IMR-90 (cell line): ENCODE measurements at regions not wholly inside any gene's neighbourhood (a gene's known extent, or its start where the extent isn't known, plus 50 kb on each side); places are given as distances from the start of the nearest gene placed in this dataset.

ENCODE experiments used
- ATAC-seq: fragments of 200-7000 bp; cut with Tn5 transposase; 2 replicates; pipeline ENCODE4 v1.9.1; 2020; ENCODE audit warnings: low read depth, mild to moderate bottlenecking, moderate library complexity
- BruUV-seq: library from RNA; stranded (reverse); fragments of 400-500 nt; replicated peaks from 2 replicates; lab custom pipeline; 2021; lab: Mats Ljungman, UMichigan
- CTCF ChIA-PET: fragments of 300-600 bp; formaldehyde crosslinking; extraction: SDS; loops from one replicate; lab custom pipeline; 2021; ENCODE audit warnings: antibody characterized with exemption; lab: Yijun Ruan, JAX
- POLR2A ChIA-PET: fragments of 300-600 bp; sonication (Branson Sonifier 250); formaldehyde crosslinking; loops from one replicate; lab custom pipeline; 2022; ENCODE audit warnings: antibody characterized with exemption; ENCODE audit not compliant: unreplicated experiment; lab: Charles Lee
- DNase-seq: peaks from one replicate; pipeline ENCODE4 v3.0.0; 2013
- H2AFZ ChIP-seq: replicated peaks from 2 replicates; pipeline ENCODE3; 2013; ENCODE audit warnings: low read length, mild to moderate bottlenecking; ENCODE audit not compliant: poor library complexity
- H2AK5ac ChIP-seq: 2 replicates; pipeline ENCODE4 v1.6.1; 2013; ENCODE audit warnings: low read depth, low read length, inconsistent platforms
- H2AK9ac ChIP-seq: replicated peaks from 2 replicates; pipeline ENCODE3; 2013; ENCODE audit warnings: mild to moderate bottlenecking, low read depth, low read length, moderate library complexity; ENCODE audit not compliant: poor library complexity
- H2BK120ac ChIP-seq: 2 replicates; pipeline ENCODE4 v1.6.1; 2013; ENCODE audit warnings: low read depth, low read length, inconsistent platforms
- H2BK15ac ChIP-seq: 3 replicates; pipeline ENCODE4 v1.6.1; 2013; ENCODE audit warnings: low read depth, low read length, inconsistent platforms
- H2BK20ac ChIP-seq: 2 replicates; pipeline ENCODE4 v1.6.1; 2013; ENCODE audit warnings: low read depth, mild to moderate bottlenecking, inconsistent platforms, low read length, moderate library complexity
- H2BK5ac ChIP-seq: 2 replicates; pipeline ENCODE4 v1.6.1; 2013; ENCODE audit warnings: mild to moderate bottlenecking, low read depth, low read length, inconsistent platforms; ENCODE audit not compliant: poor library complexity, severe bottlenecking
- H3K14ac ChIP-seq: replicated peaks from 2 replicates; pipeline ENCODE4 v1.6.1; 2013; ENCODE audit warnings: low read depth, low read length, inconsistent platforms
- H3K18ac ChIP-seq: 2 replicates; pipeline ENCODE4 v1.6.1; 2013; ENCODE audit warnings: low read depth, low read length, control low read depth
- H3K23ac ChIP-seq: 2 replicates; pipeline ENCODE4 v1.6.1; 2013; ENCODE audit warnings: low read depth, low read length, inconsistent platforms
- H3K27ac ChIP-seq: 2 replicates; pipeline ENCODE4 v1.5.1; 2013; ENCODE audit warnings: mild to moderate bottlenecking, control low read depth, low read length; ENCODE audit not compliant: insufficient read depth
- H3K27me3 ChIP-seq: 2 replicates; pipeline ENCODE4 v1.6.1; 2013; ENCODE audit warnings: low read length; ENCODE audit not compliant: control insufficient read depth, insufficient read depth
- H3K36me3 ChIP-seq: 2 replicates; pipeline ENCODE4 v1.6.1; 2013; ENCODE audit warnings: low read length, mixed read lengths; ENCODE audit not compliant: control insufficient read depth, insufficient read depth
- H3K4ac ChIP-seq: 2 replicates; pipeline ENCODE4 v1.6.1; 2013; ENCODE audit warnings: low read depth, low read length, inconsistent platforms
- H3K4me1 ChIP-seq: 2 replicates; pipeline ENCODE4 v1.6.1; 2013; ENCODE audit warnings: low read length, mixed read lengths; ENCODE audit not compliant: control insufficient read depth, insufficient read depth
- H3K4me2 ChIP-seq: 2 replicates; pipeline ENCODE4 v1.6.1; 2013; ENCODE audit warnings: low read depth, mild to moderate bottlenecking, control low read depth, low read length, moderate library complexity
- H3K4me3 ChIP-seq: 2 replicates; pipeline ENCODE4 v1.5.1; 2013; ENCODE audit warnings: low read depth, mild to moderate bottlenecking, control low read depth, low read length, moderate library complexity; ENCODE audit not compliant: insufficient read depth
- H3K56ac ChIP-seq: 2 replicates; pipeline ENCODE4 v1.6.1; 2013; ENCODE audit warnings: low read length, inconsistent platforms; ENCODE audit not compliant: insufficient read depth; ENCODE audit errors: extremely low read depth
- H3K79me1 ChIP-seq, 2 experiments: 2 replicates each; pipeline ENCODE4 v1.6.1; 2013; ENCODE audit warnings: low read length in 2 of 2, inconsistent platforms in 1 of 2, low read depth in 1 of 2
- H3K9ac ChIP-seq: 2 replicates; pipeline ENCODE4 v1.6.1; 2013; ENCODE audit warnings: low read depth, low read length, control low read depth
- H3K9me1 ChIP-seq: 2 replicates; pipeline ENCODE4 v1.6.1; 2013; ENCODE audit warnings: low read length, inconsistent platforms; ENCODE audit not compliant: insufficient read depth
- H3K9me3 ChIP-seq: 2 replicates; pipeline ENCODE4 v1.6.1; 2013; ENCODE audit warnings: low read length; ENCODE audit not compliant: control insufficient read depth, insufficient read depth
- H4K20me1 ChIP-seq: 2 replicates; pipeline ENCODE4 v1.6.1; 2013; ENCODE audit warnings: low read length, inconsistent platforms; ENCODE audit not compliant: insufficient read depth
- H4K5ac ChIP-seq: 2 replicates; pipeline ENCODE4 v1.6.1; 2013; ENCODE audit warnings: mild to moderate bottlenecking, low read depth, low read length, control low read depth
- H4K8ac ChIP-seq, 2 experiments: 2 replicates each; pipeline ENCODE4 v1.6.1; 2013; ENCODE audit warnings: low read depth in 2 of 2, low read length in 2 of 2, control low read depth in 1 of 2, inconsistent platforms in 1 of 2
- H4K91ac ChIP-seq: 2 replicates; pipeline ENCODE4 v1.6.1; 2013; ENCODE audit warnings: low read depth, low read length, inconsistent platforms; ENCODE audit not compliant: insufficient read depth
- BHLHE40 ChIP-seq: fragments of 150-350 bp; IDR thresholded peaks from 2 replicates; pipeline ENCODE4 v1.6.1; 2016; ENCODE audit warnings: mild to moderate bottlenecking, low read depth, low read length
- CEBPB ChIP-seq: IDR thresholded peaks from 2 replicates; pipeline ENCODE4 v1.6.1; 2012; ENCODE audit warnings: low read depth, low read length, improper control_type of control experiment
- CHD1 ChIP-seq: IDR thresholded peaks from 2 replicates; pipeline ENCODE4 v1.6.1; 2012; ENCODE audit warnings: low read depth, low read length, improper control_type of control experiment
- CTCF ChIP-seq: conservative IDR thresholded peaks from 2 replicates; pipeline ENCODE4 v1.5.1; 2012; ENCODE audit warnings: mild to moderate bottlenecking, low read depth, low read length, improper control_type of control experiment
- ELK1 ChIP-seq: fragments of 150-350 bp; IDR thresholded peaks from 2 replicates; pipeline ENCODE4 v1.6.1; 2016; ENCODE audit warnings: low read depth, mild to moderate bottlenecking, low read length, moderate library complexity, borderline replicate concordance
- FOS ChIP-seq: fragments of 150-350 bp; IDR thresholded peaks from 2 replicates; pipeline ENCODE4 v1.6.1; 2016; ENCODE audit warnings: low read depth, low read length
- MAFK ChIP-seq: IDR thresholded peaks from 2 replicates; pipeline ENCODE4 v1.6.1; 2012; ENCODE audit warnings: low read depth, low read length, improper control_type of control experiment
- NFE2L2 ChIP-seq: fragments of 150-350 bp; IDR thresholded peaks from 2 replicates; pipeline ENCODE4 v1.6.1; 2016; ENCODE audit warnings: low read depth, mild to moderate bottlenecking, low read length
- POLR2A ChIP-seq: IDR thresholded peaks from 2 replicates; pipeline ENCODE4 v1.6.1; 2012; ENCODE audit warnings: mild to moderate bottlenecking, low read depth, low read length
- RAD21 ChIP-seq: IDR thresholded peaks from 2 replicates; pipeline ENCODE4 v1.6.1; 2012; ENCODE audit warnings: low read length, improper control_type of control experiment
- RCOR1 ChIP-seq: IDR thresholded peaks from 2 replicates; pipeline ENCODE4 v1.6.1; 2012; ENCODE audit warnings: mild to moderate bottlenecking, low read length, improper control_type of control experiment; ENCODE audit not compliant: insufficient replicate concordance
- RFX5 ChIP-seq: IDR thresholded peaks from 2 replicates; pipeline ENCODE4 v1.8.0; 2012; ENCODE audit warnings: low read depth, mild to moderate bottlenecking, low read length, moderate library complexity
- SMC3 ChIP-seq: fragments of 150-350 bp; IDR thresholded peaks from 2 replicates; pipeline ENCODE4 v1.6.1; 2016; ENCODE audit warnings: low read depth, mild to moderate bottlenecking, antibody characterized with exemption, low read length, moderate library complexity
- USF2 ChIP-seq: fragments of 150-350 bp; IDR thresholded peaks from 2 replicates; pipeline ENCODE4 v1.6.1; 2017; ENCODE audit warnings: mild to moderate bottlenecking, antibody characterized with exemption, low read length, low read depth
- dilution Hi-C: fragments of 300-500 bp; cut with HindIII; formaldehyde crosslinking; loops from one replicate; pipeline ENCODE4 v1.14.3; 2018; ENCODE audit warnings: low sequenced_read_pairs; ENCODE audit not compliant: unreplicated experiment
- in situ Hi-C: fragments of 300-500 bp; cut with MboI; formaldehyde crosslinking; loops from 3 replicates; pipeline ENCODE4 v1.14.3; 2019; ENCODE audit warnings: low sequenced_read_pairs, inconsistent platforms, mixed read lengths
- intact Hi-C: fragments of 100-400 bp; cut with micrococcal nuclease; formaldehyde crosslinking; loops from 2 replicates; pipeline ENCODE4 v1.10.0; 2022

GRCh38 chr2:173580956-173581355 is 226.3 kb downstream of the CDCA7 start:
- Histone ChIP-seq H4K5ac (no peak overlapping the region), H4K91ac (no peak overlapping the region), H2AFZ (no peak overlapping the region), H2BK120ac (no peak overlapping the region), H3K23ac (no peak overlapping the region), H3K14ac (no peak overlapping the region), H3K9ac (no peak overlapping the region), H3K4me1 (no peaks in the 10 kb centered on the region), H2BK15ac (no peak overlapping the region), H2AK5ac (no peak overlapping the region), H4K20me1 (no peaks in the 10 kb centered on the region), H3K36me3 (no peaks in the 10 kb centered on the region), H3K56ac (no peak overlapping the region), H4K8ac (no peak overlapping the region), H3K9me3 (no peaks in the 10 kb centered on the region), H3K4me3 (no peak overlapping the region), H3K79me1 (no peaks in the 10 kb centered on the region), H2BK5ac (no peak overlapping the region), H3K4ac (no peak overlapping the region), H3K27me3 (no peaks in the 10 kb centered on the region; the same call in 1 of the 2 replicates), H3K4me2 (no peak overlapping the region), H2BK20ac (no peak overlapping the region), H3K9me1 (no peaks in the 10 kb centered on the region), H3K18ac (no peak overlapping the region), H3K27ac (no peak overlapping the region), H2AK9ac (no peak overlapping the region)
- no TSS peak for BruUV-seq
- ATAC-seq (no peak), DNase-seq (no peak)
- in situ Hi-C loops: loop anchor here (25.0 kb wide), 1 partner anchor 756 kb away; the partner anchor contains the start of gene SP9
- POLR2A ChIA-PET: no interaction called here
- CTCF ChIA-PET: interaction anchor here (0.9 to 1.1 kb wide), 2 partner anchors 10 to 132 kb away, joined by 3 read pairs; no protein-coding TSS in a partner anchor
- intact Hi-C loops: no loop called here
- dilution Hi-C loops: no loop called here
- TF ChIP-seq ELK1 (no peak), BHLHE40 (no peak), CEBPB (no peak), RAD21 (no peak), POLR2A (no peak), FOS (no peak), CHD1 (no peak), RFX5 (no peak), CTCF (no peak), NFE2L2 (no peak), USF2 (no peak), SMC3 (no peak), RCOR1 (no peak), MAFK (no peak)
